GM19438 (cell line): ENCODE measurements at regions not wholly inside any gene's neighbourhood (a gene's known extent, or its start where the extent isn't known, plus 50 kb on each side); places are given as distances from the start of the nearest gene placed in this dataset.

Experiments used
- ATAC-seq: cut with Tn5 transposase; IDR thresholded peaks from one replicate; pipeline ENCODE4 v1.9.1; 2021; ENCODE audit warnings: low read depth; ENCODE audit not compliant: unreplicated experiment

GRCh38 chr13:82749551-82749950, 1132.7 kb downstream of the SLITRK1 start:
- ATAC-seq: no peak

DNA sequence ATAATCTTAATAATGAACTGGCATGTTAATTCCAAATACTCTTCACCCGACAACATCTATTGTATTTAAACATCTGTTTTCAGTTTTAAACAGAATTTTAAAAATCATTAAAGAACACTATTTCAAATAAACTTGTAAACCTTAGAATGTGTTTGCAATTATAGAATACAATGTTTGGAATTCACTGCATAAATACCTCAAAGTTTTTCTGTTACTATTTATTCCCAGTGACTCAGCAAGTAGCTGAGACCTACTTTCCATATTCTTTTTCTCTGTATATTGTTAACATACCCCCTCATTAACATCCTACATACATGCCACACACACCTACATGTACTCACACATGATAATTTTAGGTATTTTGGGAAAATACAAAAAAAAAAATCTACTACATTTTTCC, 1134.3 kb downstream of the SLITRK1 start:
- no peak for ATAC-seq

GRCh38 chr13:82747291-82747690, 1135.0 kb downstream of the SLITRK1 start:
- no peak for ATAC-seq

GRCh38 chr13:82740442-82740841, 1141.8 kb downstream of the SLITRK1 start:
- no peak for ATAC-seq

DNA sequence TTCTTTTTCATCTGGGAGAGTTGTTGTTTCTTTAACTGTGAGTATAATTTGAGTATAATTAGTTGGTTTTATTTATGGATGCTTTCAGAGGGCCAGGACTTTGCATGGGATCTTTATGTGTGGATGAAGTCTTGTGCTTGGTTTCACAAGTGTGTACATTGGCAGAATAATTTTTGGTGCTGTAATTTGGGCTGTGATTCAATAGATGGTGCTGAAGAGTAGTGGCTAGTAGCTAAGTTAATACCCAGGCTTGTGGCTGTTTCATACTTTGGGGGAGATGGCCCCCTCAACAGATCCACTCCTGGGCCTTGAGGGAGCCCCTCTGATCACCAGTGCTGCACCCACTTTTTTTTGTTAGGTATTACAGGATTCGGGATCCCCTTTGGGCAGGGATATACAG, 1142.4 kb downstream of the SLITRK1 start:
- ATAC-seq: no peak

DNA sequence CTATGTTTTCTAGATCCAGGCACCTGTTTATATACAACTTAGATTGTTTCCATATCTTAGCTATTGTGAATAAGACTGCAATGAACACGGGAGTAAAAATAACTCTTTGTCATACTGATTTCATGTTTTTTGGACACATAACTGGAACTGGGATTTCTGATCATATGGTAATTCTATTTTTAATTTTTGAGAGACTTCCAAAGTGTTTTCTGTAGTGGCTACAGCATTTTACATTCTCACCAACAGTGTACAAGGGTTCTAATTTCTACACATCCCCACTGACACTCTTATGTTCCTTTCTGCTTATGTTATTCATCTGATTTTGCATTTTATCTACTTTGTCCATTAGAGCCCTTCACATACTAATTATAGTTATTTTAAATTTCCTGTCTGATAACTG, 1152.9 kb downstream of the SLITRK1 start:
- no peak for ATAC-seq

DNA sequence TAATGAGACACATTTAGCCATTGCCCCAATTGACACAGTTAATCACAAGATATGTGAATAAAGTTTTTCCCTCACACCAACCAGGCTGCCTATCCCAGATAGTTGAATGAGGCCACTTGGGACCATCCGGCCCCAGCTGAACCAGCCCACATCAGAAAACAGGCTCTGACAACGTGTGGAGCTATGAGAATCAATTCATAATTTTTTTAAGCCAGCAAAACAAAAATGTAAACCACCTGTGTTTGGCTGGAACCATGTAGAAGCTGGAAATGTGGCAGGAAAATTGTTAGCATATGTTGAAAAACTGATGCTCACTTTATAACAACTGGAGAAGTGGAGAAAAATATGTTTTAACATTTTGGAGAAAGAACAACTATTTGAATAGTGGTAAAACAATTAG, 1161.3 kb downstream of the SLITRK1 start:
- ATAC-seq: no peak

DNA sequence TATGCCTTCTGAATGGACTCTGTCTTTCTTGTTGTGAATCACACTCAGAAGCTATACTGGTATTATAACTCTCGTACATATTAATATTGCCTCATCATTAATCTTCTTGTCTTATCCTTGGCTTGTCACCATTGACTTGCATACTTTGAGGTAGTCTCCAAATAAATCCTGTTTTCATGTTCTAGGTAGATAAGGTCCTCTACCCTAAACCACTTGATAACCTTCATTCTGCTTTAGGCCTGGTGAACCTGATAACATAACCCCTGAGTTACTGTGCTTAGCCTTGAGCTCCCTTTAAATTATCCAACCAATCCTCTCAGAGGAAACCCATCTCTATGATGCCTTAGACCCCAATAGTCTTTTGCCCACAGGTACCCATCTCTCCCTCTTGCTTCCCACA, 1162.3 kb downstream of the SLITRK1 start:
- ATAC-seq: no peak

DNA sequence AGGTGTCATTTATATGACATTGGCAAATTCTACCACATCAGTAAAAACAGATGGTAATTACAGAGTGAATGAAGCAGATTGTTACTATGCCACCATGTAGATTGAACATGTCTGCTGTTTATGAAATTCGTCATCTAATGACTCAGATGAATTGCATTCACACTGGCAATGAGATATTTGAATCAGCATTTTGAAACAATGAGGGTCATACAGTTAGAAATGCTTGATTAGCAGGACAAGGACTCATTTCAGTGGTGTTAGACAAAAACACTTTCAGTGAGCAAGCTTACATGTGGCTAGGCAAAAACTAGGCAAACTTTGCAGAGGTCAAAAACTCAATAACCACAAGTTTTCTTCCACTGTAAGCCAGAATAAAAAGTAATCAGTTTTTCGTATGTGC, 1165.0 kb downstream of the SLITRK1 start:
- ATAC-seq: no peak

GRCh38 chr13:82713687-82714405, 1168.4 kb downstream of the SLITRK1 start:
- ATAC-seq: no peak

GRCh38 chr13:82702513-82702912, 1179.8 kb downstream of the SLITRK1 start:
- ATAC-seq: no peak

DNA sequence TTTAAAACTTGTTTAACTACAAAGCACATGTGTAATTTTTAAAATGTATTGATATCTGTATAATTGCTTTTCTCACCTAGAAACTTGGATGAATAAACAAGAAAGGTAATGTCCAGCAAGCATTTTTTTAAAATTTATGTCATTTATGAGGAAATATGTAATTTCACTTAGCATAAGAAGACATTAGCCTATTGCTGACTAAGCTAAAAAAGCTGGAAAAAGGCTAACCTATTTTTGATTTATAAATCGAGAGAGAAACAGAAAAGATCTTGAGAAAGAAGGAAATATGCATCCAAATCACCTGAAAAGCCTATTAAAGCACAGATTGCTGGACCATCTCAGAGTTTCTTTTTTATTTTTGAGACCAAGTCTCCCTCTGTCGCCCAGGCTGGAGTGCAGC, 1181.3 kb downstream of the SLITRK1 start:
- no peak for ATAC-seq

- no peak for ATAC-seq
Measured at GRCh38 chr13:82698941-82699340, 1183.3 kb downstream of the SLITRK1 start.

GRCh38 chr13:82698383-82698782, 1183.9 kb downstream of the SLITRK1 start:
- ATAC-seq: no peak

DNA sequence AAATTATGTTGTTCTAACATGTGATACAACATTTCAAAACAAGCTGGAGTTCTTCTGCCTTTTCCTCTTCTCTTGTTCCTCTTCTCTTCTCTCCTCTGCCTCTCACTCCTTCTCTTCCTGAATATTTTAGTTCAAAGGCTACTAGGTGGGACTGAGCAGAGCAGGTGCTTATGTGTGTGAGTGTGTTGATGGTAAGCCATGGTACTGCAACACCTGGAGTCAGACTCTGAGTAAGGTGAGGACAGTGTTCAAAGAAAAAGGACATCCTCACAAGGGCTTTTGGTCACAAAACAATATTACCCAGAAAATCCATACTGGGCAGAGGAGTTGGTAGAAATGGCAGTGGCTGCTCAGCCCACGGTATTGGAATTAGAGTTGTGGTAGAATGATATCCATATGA, 1188.7 kb downstream of the SLITRK1 start:
- no peak for ATAC-seq

DNA sequence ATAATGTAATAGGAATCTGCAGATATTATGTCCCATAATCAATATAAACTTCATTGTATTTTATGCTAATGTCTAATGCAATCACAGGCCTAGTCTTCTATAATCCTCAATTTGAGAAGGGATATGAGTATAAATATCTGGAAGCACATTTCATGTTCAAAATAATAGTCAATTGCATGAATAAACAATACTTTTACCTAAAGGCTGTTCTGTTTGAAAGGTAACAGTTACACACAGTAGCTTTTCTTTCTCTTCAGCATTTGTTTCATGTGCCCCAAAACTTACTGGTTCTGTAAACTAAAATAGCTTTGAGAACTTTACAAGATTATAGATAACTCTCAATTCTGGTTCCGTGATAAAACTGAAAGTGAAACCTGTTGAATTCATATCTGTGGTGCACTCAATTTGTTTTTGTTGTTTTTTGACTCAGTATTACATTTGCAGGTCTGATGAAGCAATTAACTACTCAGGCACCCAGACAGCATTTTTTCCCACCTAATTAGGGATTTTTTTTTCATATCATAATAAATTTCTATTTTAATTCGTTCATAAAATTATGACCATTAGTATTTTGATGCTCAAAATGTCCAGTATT, 1193.8 kb downstream of the SLITRK1 start:
- no peak for ATAC-seq

DNA sequence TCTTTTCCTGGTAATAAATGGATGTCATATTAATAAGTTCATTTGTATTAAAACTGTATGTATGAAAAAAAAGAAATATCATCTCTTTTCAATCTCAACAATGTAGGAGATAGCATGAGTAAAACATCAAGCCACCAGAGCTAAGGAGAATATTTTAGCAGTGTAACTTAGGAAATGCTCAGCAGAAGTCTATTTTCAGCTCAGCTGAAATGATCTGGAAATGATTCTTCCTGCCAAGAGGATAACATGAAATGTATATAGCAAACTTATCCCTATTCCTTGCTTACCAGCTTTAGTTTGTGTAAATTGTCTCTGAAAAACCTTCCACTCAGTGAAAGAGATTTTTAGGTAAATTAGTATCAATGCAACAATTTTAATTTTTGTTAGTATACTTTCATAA, 1194.4 kb downstream of the SLITRK1 start:
- no peak for ATAC-seq

DNA sequence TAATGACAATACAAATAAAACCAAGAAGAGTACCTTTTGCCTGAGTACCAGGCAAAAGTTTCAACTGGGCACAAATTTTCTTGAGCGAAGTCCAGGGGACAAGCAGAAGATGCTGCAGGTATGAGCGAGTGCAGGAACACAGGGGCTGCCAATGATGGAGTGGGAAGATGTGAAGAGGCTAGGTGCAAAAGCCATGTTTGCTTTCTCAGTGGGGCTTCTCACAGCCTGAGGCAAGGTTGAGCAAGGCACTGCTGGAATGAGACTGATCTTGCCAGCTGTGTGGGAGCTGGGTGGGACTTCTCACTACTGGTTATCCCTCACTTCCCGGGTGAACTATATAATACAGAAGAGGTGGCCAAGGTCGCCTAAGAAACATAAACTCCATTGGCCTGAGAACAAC, 1200.7 kb downstream of the SLITRK1 start:
- no peak for ATAC-seq

GRCh38 chr13:82678052-82678451, 1204.2 kb downstream of the SLITRK1 start:
- ATAC-seq: no peak

DNA sequence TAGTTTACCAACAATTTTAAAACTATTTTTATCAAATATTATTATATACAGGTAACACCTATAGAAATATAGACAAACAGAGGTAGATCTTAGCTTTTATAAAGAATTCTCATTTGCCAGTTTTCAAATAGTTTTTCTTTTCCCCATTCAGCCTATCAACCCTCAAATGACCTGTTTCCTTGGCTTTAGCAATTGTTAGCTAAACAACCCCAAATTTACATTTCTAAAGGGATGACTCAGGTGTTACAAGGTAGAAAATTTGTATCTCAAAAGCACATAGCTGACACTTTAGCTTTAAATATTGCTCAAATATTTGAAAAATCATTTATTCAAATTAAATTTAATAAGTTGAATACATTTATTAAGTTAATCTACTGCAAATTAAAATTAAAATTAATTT, 1207.2 kb downstream of the SLITRK1 start:
- ATAC-seq: no peak

GRCh38 chr13:82674546-82674945, 1207.7 kb downstream of the SLITRK1 start:
- no peak for ATAC-seq

DNA sequence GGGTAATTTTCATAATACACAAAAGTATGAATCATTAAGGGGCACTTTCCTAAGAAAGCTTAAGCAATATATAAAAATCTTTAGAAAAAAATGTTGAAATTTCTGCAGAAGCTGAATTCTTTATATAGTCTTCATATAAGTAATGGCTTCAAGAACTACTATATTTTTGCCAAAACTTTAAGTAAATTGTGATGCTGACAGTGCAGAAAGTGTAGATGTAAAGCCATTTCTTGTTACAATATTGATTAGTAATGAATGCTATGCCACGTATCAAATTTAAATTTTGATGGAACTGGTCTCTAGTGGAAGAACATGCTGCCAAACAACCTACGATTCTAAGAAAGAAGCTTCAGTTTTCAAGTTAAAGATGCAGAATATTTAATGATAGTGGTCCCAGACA, 1210.0 kb downstream of the SLITRK1 start:
- ATAC-seq: no peak

GRCh38 chr13:82664183-82664582, 1218.1 kb downstream of the SLITRK1 start:
- no peak for ATAC-seq
